HL-60/S4 (cell line): ENCODE measurements at regions not wholly inside any gene's neighbourhood (a gene's known extent, or its start where the extent isn't known, plus 50 kb on each side); places are given as distances from the start of the nearest gene placed in this dataset.
"Not testable (repeated sequence)": the region's sequence is repeated elsewhere in the genome, so short reads cannot be mapped to it uniquely, and the experiment has no call there.

ENCODE experiments used
- in situ Hi-C: fragments of 300-500 bp; cut with MboI; formaldehyde crosslinking; loops from 2 replicates; pipeline ENCODE4 v1.14.3; 2022; ENCODE audit warnings: low sequenced_read_pairs

- in situ Hi-C loops = no loop called here
Observed at GRCh38 chr12:61934564-61934963, 325.6 kb upstream of the USP15 start.

GRCh38 chr12:61939977-61940376 is 320.2 kb upstream of the USP15 start:
- in situ Hi-C loops = no loop called here

- in situ Hi-C loops = no loop called here
Observed at GRCh38 chr12:61956545-61956944, 303.7 kb upstream of the USP15 start.

- in situ Hi-C loops = no loop called here
Observed at GRCh38 chr12:61974461-61974860, 285.7 kb upstream of the USP15 start.

GRCh38 chr12:61985830-61986229 is 274.4 kb upstream of the USP15 start:
- in situ Hi-C loops = no loop called here

- in situ Hi-C loops = no loop called here
Observed at GRCh38 chr12:61987173-61987572, 273.0 kb upstream of the USP15 start.

- in situ Hi-C loops = no loop called here
Observed at GRCh38 chr12:61991661-61992060, 268.5 kb upstream of the USP15 start.

- in situ Hi-C loops = no loop called here
Observed at GRCh38 chr12:61993734-61994345, 266.4 kb upstream of the USP15 start.

- in situ Hi-C loops = no loop called here
Observed at GRCh38 chr12:61996717-61997116, 263.5 kb upstream of the USP15 start.

- in situ Hi-C loops = no loop called here
Observed at GRCh38 chr12:61998791-61999190, 261.4 kb upstream of the USP15 start.

GRCh38 chr12:61999311-61999710 is 260.9 kb upstream of the USP15 start:
- in situ Hi-C loops = no loop called here

- in situ Hi-C loops = no loop called here
Observed at GRCh38 chr12:62001424-62001823, 258.8 kb upstream of the USP15 start.

- in situ Hi-C loops = no loop called here
Observed at GRCh38 chr12:62003226-62003625, 257.0 kb upstream of the USP15 start.

GRCh38 chr12:62003701-62004100 is 256.5 kb upstream of the USP15 start:
- in situ Hi-C loops = no loop called here

GRCh38 chr12:62005615-62006014 is 254.6 kb upstream of the USP15 start:
- in situ Hi-C loops = no loop called here

- in situ Hi-C loops = no loop called here
Observed at GRCh38 chr12:62006076-62006732, 254.0 kb upstream of the USP15 start.

- in situ Hi-C loops = no loop called here
Observed at GRCh38 chr12:62008703-62009102, 251.5 kb upstream of the USP15 start.

GRCh38 chr12:62009445-62009844 is 250.8 kb upstream of the USP15 start:
- in situ Hi-C loops = no loop called here

GRCh38 chr12:62010331-62010906 is 249.8 kb upstream of the USP15 start:
- in situ Hi-C loops = not testable (repeated sequence)

- in situ Hi-C loops = not testable (repeated sequence)
Observed at GRCh38 chr12:62010973-62011372, 249.2 kb upstream of the USP15 start.

GRCh38 chr12:62014330-62014729 is 245.9 kb upstream of the USP15 start:
- in situ Hi-C loops = no loop called here

GRCh38 chr12:62016021-62016420 is 244.2 kb upstream of the USP15 start:
- in situ Hi-C loops = no loop called here
